ENCODE measurements at regions not wholly inside any gene's neighbourhood (a gene's known extent, or its start where the extent isn't known, plus 50 kb on each side); places are given as distances from the start of the nearest gene placed in this dataset.

DNA sequence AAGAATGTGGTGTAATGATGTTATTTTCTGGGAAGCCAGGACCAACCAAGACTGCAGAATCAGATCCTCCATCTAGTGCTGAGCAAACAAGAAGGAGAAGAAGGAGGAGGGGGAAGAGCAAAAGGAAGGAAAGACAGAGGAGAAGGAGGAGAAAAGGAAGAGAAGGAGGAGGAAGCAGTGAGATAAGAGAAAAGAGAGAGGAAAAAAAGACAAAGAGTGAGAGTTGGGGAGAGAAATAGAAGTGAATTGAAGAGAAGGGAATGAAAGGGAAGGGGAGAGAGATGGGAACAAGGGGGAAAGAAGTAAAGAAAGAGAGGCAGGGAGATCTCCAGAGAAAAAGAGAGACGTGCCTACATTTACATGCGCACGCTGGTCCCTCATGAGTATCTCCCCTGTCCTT is 153.5 kb downstream of the MN1 start:
- H3K9me3 Mint-ChIP-seq, result no peaks in the 10 kb centered on the region; a peak in 1 of 5 replicates
- H2BK15ac ChIP-seq (ENCODE audit: low read depth, low read length), result no peak overlapping the region
- no peak overlapping the region for H2AK5ac ChIP-seq (ENCODE audit: insufficient read length, low read length)
- no peaks in the 10 kb centered on the region for H3K4me1 ChIP-seq (ENCODE audit: insufficient read depth, low read length)
- H4K91ac ChIP-seq (ENCODE audit: insufficient read length, low read depth, low read length), result no peak overlapping the region
- no peak for TF ChIP-seq CTCF (conservative IDR thresholded peaks at IDR 0.05)
- H3K4me3 Mint-ChIP-seq, result no peak overlapping the region
- H2BK20ac ChIP-seq (ENCODE audit: low read depth, low read length, poor library complexity, severe bottlenecking), result no peak overlapping the region
- H2BK5ac ChIP-seq (ENCODE audit: insufficient read length, low read length), result no peak overlapping the region
- H3K79me1 ChIP-seq (ENCODE audit: insufficient read depth, low read depth, low read length, poor library complexity, severe bottlenecking), result no peaks in the 10 kb centered on the region
- no peak overlapping the region for H3K18ac ChIP-seq (ENCODE audit: insufficient read length, low read depth, low read length)
- no peak overlapping the region for H3K27ac ChIP-seq (ENCODE audit: insufficient read length, low read depth, low read length)
- no peak overlapping the region for H3K56ac ChIP-seq (ENCODE audit: insufficient read length, low read depth, low read length)
- H4K8ac ChIP-seq (replicated peaks; ENCODE audit: insufficient read length, low read depth, low read length), result no peak overlapping the region
- H3K36me3 Mint-ChIP-seq (ENCODE audit: insufficient read depth in 1 of 3, low read depth in 3 of 3), result no peaks in the 10 kb centered on the region
- no peak overlapping the region for H2AFZ ChIP-seq (ENCODE audit: low read length)
- no peak overlapping the region for H2BK120ac ChIP-seq (ENCODE audit: low read depth, low read length, poor library complexity, severe bottlenecking)
- no peak overlapping the region for H3K4ac ChIP-seq (ENCODE audit: low read depth, low read length)
- peaks cover 49% of the 10 kb centered on the region for H3K27me3 Mint-ChIP-seq (ENCODE audit: low read depth)
- H3T11ph ChIP-seq (ENCODE audit: low read length), result no peak overlapping the region
- peaks cover 9 to 12% of the 10 kb centered on the region in 2 experiments; a peak in 3 of 4 replicates for H3K4me1 Mint-ChIP-seq
- no peak overlapping the region for H3K4me2 ChIP-seq (ENCODE audit: insufficient read depth, insufficient read length, low read length)
- no peak overlapping the region for H3K27ac Mint-ChIP-seq
- H2BK12ac ChIP-seq (ENCODE audit: insufficient read length, low read depth, low read length), result no peak overlapping the region
- no peak overlapping the region for H4K5ac ChIP-seq (ENCODE audit: insufficient read length, low read depth, low read length)
- DNase-seq, result no peak
- no peaks in the 10 kb centered on the region for H4K20me1 ChIP-seq (ENCODE audit: control insufficient read depth, insufficient read depth, insufficient read length)
- H3K79me2 ChIP-seq (ENCODE audit: insufficient read depth, low read length), result no peaks in the 10 kb centered on the region
- H3K9ac ChIP-seq (ENCODE audit: extremely low read depth, insufficient read length, low read length), result no peak overlapping the region
- no CpG with 5 or more reads among the region's 3 CpGs for WGBS (ENCODE audit: extremely low coverage, insufficient read length, low lambda C conversion rate)
- no peak overlapping the region for H3K14ac ChIP-seq (ENCODE audit: insufficient read depth, low read length)
- no peaks in the 10 kb centered on the region for H3K23me2 ChIP-seq (ENCODE audit: insufficient read length, low read depth, low read length, poor library complexity, severe bottlenecking)
- no peaks in the 10 kb centered on the region for H3K9me3 ChIP-seq (ENCODE audit: control insufficient read depth, low read depth, low read length)
- H3K23ac ChIP-seq (ENCODE audit: insufficient read length, low read depth, low read length), result no peak overlapping the region
- H3K27me3 ChIP-seq (ENCODE audit: insufficient read depth, low read length), result no peaks in the 10 kb centered on the region
